ENCODE measurements at regions not wholly inside any gene's neighbourhood (a gene's known extent, or its start where the extent isn't known, plus 50 kb on each side); places are given as distances from the start of the nearest gene placed in this dataset.

GRCh38 chr1:239606850-239607400, 220.6 kb downstream of the CHRM3 start:
- DNase-seq: no peak

GRCh38 chr1:239608469-239608868, 222.1 kb downstream of the CHRM3 start:
- DNase-seq: no peak

- DNase-seq: no peak
Observed at GRCh38 chr1:239612379-239612778, 226.0 kb downstream of the CHRM3 start.

- no peak for DNase-seq
Observed at GRCh38 chr1:239616673-239617072, 230.3 kb downstream of the CHRM3 start.

GRCh38 chr1:239617259-239617658, 230.9 kb downstream of the CHRM3 start:
- no peak for DNase-seq

GRCh38 chr1:239617731-239618130, 231.4 kb downstream of the CHRM3 start:
- no peak for DNase-seq

- DNase-seq: no peak
Observed at GRCh38 chr1:239619190-239619589, 232.8 kb downstream of the CHRM3 start.

- no peak for DNase-seq
Observed at GRCh38 chr1:239630767-239631166, 244.4 kb downstream of the CHRM3 start.

- no peak for DNase-seq
Observed at GRCh38 chr1:239633432-239633831, 247.1 kb downstream of the CHRM3 start.

GRCh38 chr1:239635276-239635675, 248.9 kb downstream of the CHRM3 start:
- DNase-seq: no peak

- DNase-seq: no peak
Observed at GRCh38 chr1:239636347-239636746, 250.0 kb downstream of the CHRM3 start.

- DNase-seq: no peak
Observed at GRCh38 chr1:239644604-239645003, 258.2 kb downstream of the CHRM3 start.

GRCh38 chr1:239647045-239647444, 260.7 kb downstream of the CHRM3 start:
- DNase-seq: no peak

- no peak for DNase-seq
Observed at GRCh38 chr1:239647964-239648632, 261.7 kb downstream of the CHRM3 start.

- DNase-seq: no peak
Observed at GRCh38 chr1:239655023-239655422, 268.7 kb downstream of the CHRM3 start.

- DNase-seq: no peak
Observed at GRCh38 chr1:239657291-239657690, 270.9 kb downstream of the CHRM3 start.

- DNase-seq: no peak
Observed at GRCh38 chr1:239662950-239663349, 276.6 kb downstream of the CHRM3 start.

GRCh38 chr1:239672256-239672655, 285.9 kb downstream of the CHRM3 start:
- DNase-seq: no peak

GRCh38 chr1:239675735-239676134, 289.4 kb downstream of the CHRM3 start:
- no peak for DNase-seq

- no peak for DNase-seq
Observed at GRCh38 chr1:239676522-239677273, 290.3 kb downstream of the CHRM3 start.

GRCh38 chr1:239677362-239677761, 291.0 kb downstream of the CHRM3 start:
- DNase-seq: no peak

GRCh38 chr1:239678181-239678580, 291.8 kb downstream of the CHRM3 start:
- no peak for DNase-seq

- DNase-seq: no peak
Observed at GRCh38 chr1:239682046-239682445, 295.7 kb downstream of the CHRM3 start.

GRCh38 chr1:239682960-239683359, 296.6 kb downstream of the CHRM3 start:
- no peak for DNase-seq

Data from NCI-H2171 treated with DMSO at 0.1 percent for 48 hours (cell line).